ENCODE measurements at regions not wholly inside any gene's neighbourhood (a gene's known extent, or its start where the extent isn't known, plus 50 kb on each side); places are given as distances from the start of the nearest gene placed in this dataset.

GRCh38 chr14:49966971-49967630 is 74.2 kb downstream of the ARF6 start:
- TF ChIP-seq CTCF (IDR thresholded peaks at IDR 0.05) (no peak), POLR2AphosphoS5 (IDR thresholded peaks at IDR 0.05) (no peak), EP300 (IDR thresholded peaks at IDR 0.05) (no peak), POLR2A (IDR thresholded peaks at IDR 0.05) (no peak)
